ENCODE measurements at regions not wholly inside any gene's neighbourhood (a gene's known extent, or its start where the extent isn't known, plus 50 kb on each side); places are given as distances from the start of the nearest gene placed in this dataset.
"Not testable (repeated sequence)": the region's sequence is repeated elsewhere in the genome, so short reads cannot be mapped to it uniquely, and the experiment has no call there.

DNA sequence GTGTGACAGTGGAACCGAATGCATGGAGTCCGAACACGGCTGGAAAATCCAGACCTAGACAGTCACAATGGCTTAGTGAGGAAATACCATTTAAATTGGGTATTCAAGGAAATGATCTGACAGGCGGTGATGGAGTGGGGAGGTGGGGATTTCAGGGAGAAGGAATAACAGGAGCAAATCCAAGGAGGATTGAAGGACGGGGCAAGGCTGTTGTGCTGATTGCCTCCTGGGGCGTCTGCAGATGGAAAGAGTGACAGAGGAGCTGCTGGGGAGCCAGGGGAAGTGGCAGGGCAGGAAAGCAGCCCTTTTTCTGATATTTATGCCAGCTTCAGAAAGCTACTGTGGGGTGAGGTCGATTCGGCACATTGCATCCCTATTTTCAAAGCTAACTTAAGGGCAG, 99.1 kb upstream of the FMN2 start:
- TF ChIP-seq, protein P1, sequence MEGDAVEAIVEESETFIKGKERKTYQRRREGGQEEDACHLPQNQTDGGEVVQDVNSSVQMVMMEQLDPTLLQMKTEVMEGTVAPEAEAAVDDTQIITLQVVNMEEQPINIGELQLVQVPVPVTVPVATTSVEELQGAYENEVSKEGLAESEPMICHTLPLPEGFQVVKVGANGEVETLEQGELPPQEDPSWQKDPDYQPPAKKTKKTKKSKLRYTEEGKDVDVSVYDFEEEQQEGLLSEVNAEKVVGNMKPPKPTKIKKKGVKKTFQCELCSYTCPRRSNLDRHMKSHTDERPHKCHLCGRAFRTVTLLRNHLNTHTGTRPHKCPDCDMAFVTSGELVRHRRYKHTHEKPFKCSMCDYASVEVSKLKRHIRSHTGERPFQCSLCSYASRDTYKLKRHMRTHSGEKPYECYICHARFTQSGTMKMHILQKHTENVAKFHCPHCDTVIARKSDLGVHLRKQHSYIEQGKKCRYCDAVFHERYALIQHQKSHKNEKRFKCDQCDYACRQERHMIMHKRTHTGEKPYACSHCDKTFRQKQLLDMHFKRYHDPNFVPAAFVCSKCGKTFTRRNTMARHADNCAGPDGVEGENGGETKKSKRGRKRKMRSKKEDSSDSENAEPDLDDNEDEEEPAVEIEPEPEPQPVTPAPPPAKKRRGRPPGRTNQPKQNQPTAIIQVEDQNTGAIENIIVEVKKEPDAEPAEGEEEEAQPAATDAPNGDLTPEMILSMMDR (conservative IDR thresholded peaks at IDR 0.05; ENCODE audit: low read length) = not testable (repeated sequence)
- not testable (repeated sequence) for TF ChIP-seq EZH2phosphoT487 (IDR thresholded peaks at IDR 0.05; ENCODE audit: borderline replicate concordance, low read depth, low read length)

Measured in OCI-LY7 (cell line).